GM12872 (cell line): ENCODE measurements at regions not wholly inside any gene's neighbourhood (a gene's known extent, or its start where the extent isn't known, plus 50 kb on each side); places are given as distances from the start of the nearest gene placed in this dataset.

Source experiments
- TF ChIP-seq, protein P1 (sequence below): IDR thresholded peaks from 3 replicates; pipeline ENCODE4 v1.5.1; 2011; ENCODE audit warnings: low read depth, mild to moderate bottlenecking, low read length, moderate library complexity; ENCODE audit not compliant: insufficient read depth

DNA sequence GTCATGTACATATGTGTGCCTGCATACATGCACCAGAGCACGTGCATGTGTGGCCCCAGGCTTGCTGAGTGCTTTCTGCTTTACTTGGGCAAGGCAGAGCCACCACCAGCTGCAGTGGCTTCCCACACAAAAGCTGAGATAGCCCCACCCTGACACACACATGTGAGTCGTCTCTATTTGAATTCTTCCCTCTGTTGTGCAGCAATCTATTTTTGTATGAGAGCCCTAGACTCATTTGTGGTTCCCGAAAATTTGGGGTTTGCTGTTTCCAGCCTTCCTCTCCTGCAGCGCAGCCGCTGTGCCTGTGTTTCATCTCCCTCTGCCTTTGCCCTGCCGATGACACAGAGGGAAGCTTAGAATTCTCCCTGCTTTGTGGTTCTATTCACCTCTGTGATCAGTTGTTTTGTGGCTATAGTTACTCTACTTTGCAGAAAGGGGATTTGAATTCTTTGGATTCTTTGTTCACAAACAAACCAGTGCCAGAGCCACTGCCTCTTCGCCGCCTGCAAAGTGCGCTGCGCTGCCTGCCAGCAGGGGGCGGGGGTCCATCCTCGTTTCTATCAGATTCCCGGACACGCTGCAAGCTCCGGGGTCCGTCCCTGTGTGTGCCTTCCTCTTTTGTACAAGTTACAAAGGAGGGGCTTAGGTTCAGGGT lies 95.8 kb upstream of the DAP start:
- TF ChIP-seq, protein P1, sequence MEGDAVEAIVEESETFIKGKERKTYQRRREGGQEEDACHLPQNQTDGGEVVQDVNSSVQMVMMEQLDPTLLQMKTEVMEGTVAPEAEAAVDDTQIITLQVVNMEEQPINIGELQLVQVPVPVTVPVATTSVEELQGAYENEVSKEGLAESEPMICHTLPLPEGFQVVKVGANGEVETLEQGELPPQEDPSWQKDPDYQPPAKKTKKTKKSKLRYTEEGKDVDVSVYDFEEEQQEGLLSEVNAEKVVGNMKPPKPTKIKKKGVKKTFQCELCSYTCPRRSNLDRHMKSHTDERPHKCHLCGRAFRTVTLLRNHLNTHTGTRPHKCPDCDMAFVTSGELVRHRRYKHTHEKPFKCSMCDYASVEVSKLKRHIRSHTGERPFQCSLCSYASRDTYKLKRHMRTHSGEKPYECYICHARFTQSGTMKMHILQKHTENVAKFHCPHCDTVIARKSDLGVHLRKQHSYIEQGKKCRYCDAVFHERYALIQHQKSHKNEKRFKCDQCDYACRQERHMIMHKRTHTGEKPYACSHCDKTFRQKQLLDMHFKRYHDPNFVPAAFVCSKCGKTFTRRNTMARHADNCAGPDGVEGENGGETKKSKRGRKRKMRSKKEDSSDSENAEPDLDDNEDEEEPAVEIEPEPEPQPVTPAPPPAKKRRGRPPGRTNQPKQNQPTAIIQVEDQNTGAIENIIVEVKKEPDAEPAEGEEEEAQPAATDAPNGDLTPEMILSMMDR = peak; percentile 83

DNA sequence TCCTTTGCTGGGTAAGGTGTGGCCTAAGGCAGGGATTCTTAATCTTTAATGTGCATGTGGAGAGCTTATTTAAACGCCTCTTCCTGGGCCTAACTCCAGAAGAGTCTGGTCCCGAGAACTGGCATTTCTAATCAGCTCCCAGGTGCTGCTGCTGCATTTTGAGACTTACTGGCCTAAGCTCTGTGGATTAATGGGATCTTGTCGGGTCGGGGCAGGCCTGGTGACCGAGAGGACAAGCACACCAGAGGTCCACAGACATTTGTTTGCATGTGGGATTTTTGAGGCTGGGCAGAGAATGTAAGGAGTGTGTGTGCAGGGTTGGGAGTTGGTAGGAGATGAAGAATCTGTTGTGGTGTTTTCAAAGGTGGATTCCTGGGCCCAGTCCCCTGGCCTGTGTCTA lies 95.0 kb upstream of the DAP start:
- TF ChIP-seq, protein P1 = no peak

DNA sequence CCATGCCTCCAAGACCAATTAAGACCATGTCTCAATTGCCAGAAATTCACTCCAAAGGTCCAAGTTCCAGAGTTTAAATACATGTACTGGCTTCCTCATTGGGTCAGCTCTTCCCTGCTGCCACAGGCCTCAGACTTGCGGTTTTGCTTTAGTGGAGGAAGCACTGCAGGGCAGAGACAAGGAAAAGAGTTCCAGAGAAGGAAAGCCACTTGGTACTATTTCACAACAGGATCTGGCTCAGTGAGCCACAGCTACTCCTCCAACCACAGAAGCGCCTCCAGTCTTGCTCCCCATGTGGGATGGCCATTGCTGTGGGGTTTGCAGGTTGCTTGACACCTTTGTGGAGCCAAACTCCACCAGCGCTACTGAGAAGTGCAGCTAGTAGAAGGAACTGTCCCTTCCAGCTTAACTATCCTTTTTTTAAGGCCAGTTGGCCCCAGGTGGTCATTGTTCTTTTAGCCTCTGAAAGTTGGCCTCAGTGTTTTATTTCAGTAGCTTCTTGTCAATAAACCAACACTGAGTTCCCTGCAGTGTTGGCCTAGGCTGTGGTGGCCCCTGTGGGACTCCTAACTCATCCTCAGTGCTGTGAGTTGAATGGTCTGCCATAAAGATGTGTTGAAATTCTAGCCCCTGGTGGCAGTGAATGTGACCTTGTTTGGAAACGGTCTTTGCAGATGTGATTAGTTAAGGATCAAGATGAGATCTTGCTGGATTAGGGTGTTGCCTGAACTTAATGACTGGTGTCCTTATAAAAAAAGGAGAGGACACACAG lies 93.7 kb upstream of the DAP start:
- TF ChIP-seq, protein P1 = no peak

DNA sequence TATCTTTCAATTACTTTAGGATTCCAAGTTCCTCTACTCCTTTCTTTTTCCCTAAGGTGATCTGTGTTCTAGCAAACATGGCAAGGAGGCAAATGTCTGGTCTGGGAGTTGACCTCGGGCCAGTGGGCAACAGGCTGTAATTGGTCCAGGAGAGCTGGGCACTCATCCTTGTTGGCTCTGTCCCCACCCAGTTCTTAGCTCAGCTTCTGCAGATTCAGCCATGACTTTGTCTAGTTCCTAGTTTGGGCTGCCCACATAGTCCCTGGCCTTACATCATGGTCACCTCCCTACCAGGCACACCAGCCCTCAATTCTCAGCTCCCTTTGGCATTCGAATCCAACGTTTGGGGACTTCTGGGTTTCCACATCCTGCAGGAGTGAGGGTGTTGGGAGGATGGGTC lies 92.1 kb upstream of the DAP start:
- TF ChIP-seq, protein P1 = no peak

DNA sequence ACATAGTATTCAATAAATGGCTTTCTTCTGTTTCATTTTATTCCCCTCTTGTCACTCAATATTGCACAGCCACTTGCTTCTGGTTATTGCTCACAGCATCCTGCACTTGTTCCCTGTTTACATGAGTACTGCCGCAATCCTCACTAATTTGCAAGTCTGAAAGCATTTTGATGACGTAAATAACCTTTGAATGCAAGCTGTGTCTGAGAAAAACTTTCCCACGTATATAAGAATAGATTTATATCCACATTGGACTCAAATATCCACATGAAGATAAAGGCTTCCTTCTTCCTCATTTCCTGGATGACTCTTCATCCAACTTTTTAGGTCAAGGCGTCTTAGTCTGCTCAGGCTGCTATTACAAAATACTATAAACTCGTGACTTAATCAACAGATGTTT lies 88.2 kb upstream of the DAP start:
- TF ChIP-seq, protein P1 = no peak

DNA sequence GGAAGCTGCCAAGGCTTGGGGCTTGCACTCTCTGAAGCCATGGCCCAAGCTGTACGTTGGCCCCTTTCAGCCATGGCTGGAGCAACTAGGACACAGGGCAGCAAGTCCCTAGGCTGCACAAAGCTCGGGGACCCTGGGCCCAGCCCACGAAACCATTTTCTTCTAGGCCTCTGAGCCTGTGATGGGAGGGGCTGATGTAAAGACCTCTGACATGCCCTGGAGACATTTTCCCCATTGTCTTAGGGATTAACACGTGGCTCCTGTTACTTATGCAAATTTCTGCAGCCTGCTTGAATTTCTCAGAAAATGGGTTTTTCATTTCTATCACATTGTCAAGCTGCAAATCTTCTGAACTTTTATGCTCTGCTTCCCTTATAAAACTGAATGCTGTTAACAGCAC lies 83.0 kb upstream of the DAP start:
- TF ChIP-seq, protein P1 = no peak

DNA sequence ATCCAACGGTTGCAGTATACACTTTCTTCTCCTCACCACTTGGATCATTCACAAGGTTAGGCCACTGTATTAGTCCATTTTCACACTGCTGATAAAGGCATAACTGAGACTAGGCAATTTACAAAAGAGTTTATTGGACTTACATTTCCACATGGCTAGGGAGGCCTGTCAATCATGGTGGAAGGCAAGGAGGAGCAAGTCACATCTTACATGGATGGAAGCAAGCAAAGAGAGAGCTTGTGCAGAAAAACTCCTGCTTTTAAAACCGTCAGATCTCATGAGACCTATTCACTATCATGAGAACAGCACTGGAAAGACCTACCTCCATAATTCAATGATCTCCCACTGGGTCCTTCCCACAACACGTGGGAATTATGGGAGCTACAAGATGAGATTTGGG lies 81.8 kb upstream of the DAP start:
- TF ChIP-seq, protein P1 = no peak
